ENCODE measurements at regions not wholly inside any gene's neighbourhood (a gene's known extent, or its start where the extent isn't known, plus 50 kb on each side); places are given as distances from the start of the nearest gene placed in this dataset.

DNA sequence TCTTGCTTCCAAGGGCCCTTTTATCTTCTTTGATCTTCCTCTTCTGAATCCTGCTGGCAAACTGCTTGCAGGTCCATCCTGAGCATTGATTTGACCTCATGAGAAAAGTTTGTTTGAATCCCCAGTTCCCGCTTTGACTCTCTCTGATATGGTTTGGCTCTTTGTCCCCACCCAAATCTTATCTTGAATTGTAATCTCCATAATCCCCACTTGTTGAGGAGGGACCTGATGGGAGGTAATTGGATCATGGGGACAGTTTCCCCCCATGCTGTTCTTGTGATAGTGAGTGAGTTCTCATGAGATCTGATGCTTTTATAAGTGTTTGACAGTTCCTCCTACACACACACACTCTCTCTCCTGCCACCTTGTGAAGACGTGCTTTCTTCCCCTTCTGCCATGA lies 126.6 kb upstream of the ARHGAP20 start:
- Histone ChIP-seq H3K36me3 (no peaks in the 10 kb centered on the region), H3K4me3 (no peak overlapping the region), H3K27me3 (replicated peaks in 1 of 7) (no peaks in the 10 kb centered on the region), H3K9me3 (peaks cover 0 to 15% (median 4%) of the 10 kb centered on the region in 8 donors), H3K4me1 (no peaks in the 10 kb centered on the region), H3K27ac (no peak overlapping the region)
- WGBS, 5 donors = 56 to 72% (median 66%) methylated on average over 2 of the region's 2 CpGs
- DNase-seq = no peak
- intact Hi-C loops (cut with DNase I; ENCODE audit: low total_unique reads) = no loop called here
- no peak for TF ChIP-seq POLR2AphosphoS5 (IDR thresholded peaks at IDR 0.05)
- no peak for TF ChIP-seq POLR2A (IDR thresholded peaks at IDR 0.05)
- TF ChIP-seq, protein P1, sequence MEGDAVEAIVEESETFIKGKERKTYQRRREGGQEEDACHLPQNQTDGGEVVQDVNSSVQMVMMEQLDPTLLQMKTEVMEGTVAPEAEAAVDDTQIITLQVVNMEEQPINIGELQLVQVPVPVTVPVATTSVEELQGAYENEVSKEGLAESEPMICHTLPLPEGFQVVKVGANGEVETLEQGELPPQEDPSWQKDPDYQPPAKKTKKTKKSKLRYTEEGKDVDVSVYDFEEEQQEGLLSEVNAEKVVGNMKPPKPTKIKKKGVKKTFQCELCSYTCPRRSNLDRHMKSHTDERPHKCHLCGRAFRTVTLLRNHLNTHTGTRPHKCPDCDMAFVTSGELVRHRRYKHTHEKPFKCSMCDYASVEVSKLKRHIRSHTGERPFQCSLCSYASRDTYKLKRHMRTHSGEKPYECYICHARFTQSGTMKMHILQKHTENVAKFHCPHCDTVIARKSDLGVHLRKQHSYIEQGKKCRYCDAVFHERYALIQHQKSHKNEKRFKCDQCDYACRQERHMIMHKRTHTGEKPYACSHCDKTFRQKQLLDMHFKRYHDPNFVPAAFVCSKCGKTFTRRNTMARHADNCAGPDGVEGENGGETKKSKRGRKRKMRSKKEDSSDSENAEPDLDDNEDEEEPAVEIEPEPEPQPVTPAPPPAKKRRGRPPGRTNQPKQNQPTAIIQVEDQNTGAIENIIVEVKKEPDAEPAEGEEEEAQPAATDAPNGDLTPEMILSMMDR (IDR thresholded peaks at IDR 0.05 in 8 of 11, conservative IDR thresholded peaks at IDR 0.05 in 3 of 11) = no peak

DNA sequence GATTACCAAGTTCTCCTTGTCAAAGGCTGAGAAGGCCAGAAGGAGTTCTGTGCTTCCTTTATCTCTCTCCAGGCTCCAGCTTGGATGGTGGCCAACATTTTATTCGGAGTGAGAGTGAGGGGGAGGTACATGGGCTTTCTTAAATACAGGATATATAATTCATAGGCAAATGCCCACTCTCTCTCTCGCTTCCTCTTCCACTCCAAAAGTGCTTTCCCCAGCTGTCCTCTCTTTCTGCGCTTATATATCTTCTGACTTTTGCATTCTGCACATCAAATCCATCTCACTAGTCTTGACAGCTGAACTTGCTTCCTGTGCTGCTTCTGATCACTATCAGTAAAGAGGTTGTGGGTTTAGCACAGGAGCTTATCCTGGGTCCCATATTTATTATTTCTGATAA lies 125.4 kb upstream of the ARHGAP20 start:
- H3K36me3 ChIP-seq = no peaks in the 10 kb centered on the region
- no peak for TF ChIP-seq POLR2AphosphoS5 (IDR thresholded peaks at IDR 0.05)
- TF ChIP-seq, protein P1 (IDR thresholded peaks at IDR 0.05 in 8 of 11, conservative IDR thresholded peaks at IDR 0.05 in 3 of 11) = no peak
- no peak for TF ChIP-seq POLR2A (IDR thresholded peaks at IDR 0.05)
- no peaks in the 10 kb centered on the region for H3K27me3 ChIP-seq (replicated peaks in 1 of 7)
- intact Hi-C loops (cut with DNase I; ENCODE audit: low total_unique reads) = no loop called here
- no peak overlapping the region for H3K27ac ChIP-seq
- no peak for DNase-seq
- H3K9me3 ChIP-seq = peaks cover 0 to 6% (median 0%) of the 10 kb centered on the region in 8 donors
- 14 to 34% (median 24%) methylated on average over 3 of the region's 3 CpGs for whole genome bisulfite sequencing, 5 donors
- no peaks in the 10 kb centered on the region for H3K4me1 ChIP-seq
- no peak overlapping the region for H3K4me3 ChIP-seq

DNA sequence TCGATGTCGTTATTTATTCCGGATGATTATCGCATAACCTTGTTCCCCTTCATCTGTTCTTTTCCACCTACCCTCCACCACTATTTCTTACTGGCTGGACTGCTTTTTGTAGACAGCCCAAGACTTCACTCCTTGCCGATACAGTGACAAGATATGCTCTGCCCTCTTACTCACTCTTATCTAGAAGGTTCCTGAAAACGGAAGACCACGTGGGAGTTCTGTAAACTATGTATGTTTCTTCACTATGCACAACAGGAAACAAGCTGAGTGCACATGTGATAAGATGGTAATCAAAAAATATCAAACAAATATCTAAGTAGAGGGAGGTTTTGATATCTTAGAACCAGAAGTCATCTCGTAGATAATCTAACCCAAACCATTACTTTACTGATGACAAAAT lies 122.9 kb upstream of the ARHGAP20 start:
- no peak for DNase-seq
- TF ChIP-seq POLR2AphosphoS5 (IDR thresholded peaks at IDR 0.05) = no peak
- no peak for TF ChIP-seq POLR2A (IDR thresholded peaks at IDR 0.05)
- TF ChIP-seq, protein P1 (IDR thresholded peaks at IDR 0.05 in 8 of 11, conservative IDR thresholded peaks at IDR 0.05 in 3 of 11) = no peak
- H3K4me1 ChIP-seq = no peaks in the 10 kb centered on the region
- no peak overlapping the region for H3K27ac ChIP-seq
- intact Hi-C loops (cut with DNase I; ENCODE audit: low total_unique reads) = no loop called here
- no peaks in the 10 kb centered on the region for H3K27me3 ChIP-seq (replicated peaks in 1 of 7)
- H3K4me3 ChIP-seq = no peak overlapping the region
- H3K36me3 ChIP-seq = no peaks in the 10 kb centered on the region
- peaks cover 0 to 6% (median 0%) of the 10 kb centered on the region in 8 donors for H3K9me3 ChIP-seq
- 73 to 84% (median 78%) methylated on average over 8 of the region's 8 CpGs for WGBS, 5 donors

DNA sequence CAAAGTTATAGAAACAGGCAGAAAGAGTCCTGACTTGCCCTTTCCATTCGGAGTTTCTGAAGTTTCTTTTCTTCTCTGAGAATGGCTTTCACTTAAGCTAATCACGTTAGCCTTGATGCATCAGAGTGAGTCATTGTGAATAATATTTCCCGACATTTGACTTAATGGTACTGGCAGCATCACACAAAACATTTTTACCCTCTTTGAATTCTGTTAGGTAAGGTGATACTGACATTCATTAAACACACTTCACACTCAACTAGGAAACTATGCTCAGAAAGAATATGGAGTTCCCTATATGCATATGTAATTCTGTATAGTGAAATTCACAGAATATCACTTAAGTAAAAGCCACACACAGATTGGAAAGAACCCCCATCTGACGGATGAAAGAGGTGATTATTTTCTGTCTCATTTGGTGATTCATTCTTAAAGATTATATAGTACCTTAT lies 120.8 kb upstream of the ARHGAP20 start:
- Histone ChIP-seq H3K27ac (no peak overlapping the region), H3K27me3 (replicated peaks in 1 of 7) (no peaks in the 10 kb centered on the region), H3K36me3 (no peaks in the 10 kb centered on the region), H3K9me3 (no peaks in the 10 kb centered on the region), H3K4me3 (no peak overlapping the region), H3K4me1 (no peaks in the 10 kb centered on the region)
- TF ChIP-seq POLR2A (IDR thresholded peaks at IDR 0.05) = no peak
- no peak for TF ChIP-seq POLR2AphosphoS5 (IDR thresholded peaks at IDR 0.05)
- TF ChIP-seq, protein P1 (IDR thresholded peaks at IDR 0.05 in 8 of 11, conservative IDR thresholded peaks at IDR 0.05 in 3 of 11) = no peak
- WGBS, 5 donors = 70 to 85% (median 75%) methylated on average over 4 of the region's 4 CpGs
- intact Hi-C loops (cut with DNase I; ENCODE audit: low total_unique reads) = no loop called here
- DNase-seq = no peak

All from spleen (tissue), 11 donors.